SK-N-SH treated with all-trans-retinoic acid at 6 μM for 48 hours (cell line): ENCODE measurements at regions not wholly inside any gene's neighbourhood (a gene's known extent, or its start where the extent isn't known, plus 50 kb on each side); places are given as distances from the start of the nearest gene placed in this dataset.

ENCODE experiments used
- CSDC2 ChIP-seq: fragments of 250-450 bp; sonication (Bioruptor Pico); IDR thresholded peaks from 2 replicates; pipeline ENCODE4 v1.5.0; 2020; ENCODE audit warnings: mild to moderate bottlenecking, moderate library complexity
- RARB ChIP-seq: fragments of 250-450 bp; sonication (Bioruptor Pico); IDR thresholded peaks from 2 replicates; pipeline ENCODE4 v1.8.0; 2021; ENCODE audit warnings: mild to moderate bottlenecking, moderate library complexity

GRCh38 chr4:156053174-156053573, 99.5 kb upstream of the CTSO start:
- TF ChIP-seq RARB (CRISPR knock-in tag) (no peak), CSDC2 (no peak)
